Activated naive CD4-positive, alpha-beta T cell treated with anti-CD3 and anti-CD28 coated beads, Interleukin-2, amount 50 U/mL, for 72 hours (primary cell): ENCODE measurements at regions not wholly inside any gene's neighbourhood (a gene's known extent, or its start where the extent isn't known, plus 50 kb on each side); places are given as distances from the start of the nearest gene placed in this dataset.
"Not testable (repeated sequence)": the region's sequence is repeated elsewhere in the genome, so short reads cannot be mapped to it uniquely, and the experiment has no call there.

Experiments used
- ATAC-seq, 2 donors: fragments of 150-1000 bp; cut with Tn5 transposase; 2 replicates each; pipeline ENCODE4 v1.10.0; 2021; ENCODE audit warnings: mild to moderate bottlenecking in 2 of 2, moderate library complexity in 2 of 2
- DNase-seq, 2 donors: peaks; one replicate each; pipeline ENCODE4 v3.0.0; 2021 to 2022; ENCODE audit warnings: low spot score in 2 of 2
- H3K27ac Mint-ChIP-seq, 2 donors: one replicate each; pipeline ENCODE4 v1.8.0; 2022; ENCODE audit warnings: mild to moderate bottlenecking in 2 of 2, mixed read lengths in 2 of 2
- H3K36me3 Mint-ChIP-seq, 2 donors: one replicate each; pipeline ENCODE4 v1.8.0; 2022; ENCODE audit warnings: mixed read lengths in 2 of 2
- H3K9me3 Mint-ChIP-seq, 2 donors: one replicate each; pipeline ENCODE4 v1.8.0; 2022; ENCODE audit warnings: mixed read lengths in 2 of 2

- DNase-seq: no peak
- ATAC-seq: no peak
- no peak overlapping the region for H3K27ac Mint-ChIP-seq
- no peaks in the 10 kb centered on the region for H3K36me3 Mint-ChIP-seq
- H3K9me3 Mint-ChIP-seq: no peaks in the 10 kb centered on the region
Measured at GRCh38 chr16:25413975-25414374, 156.3 kb upstream of the ZKSCAN2 start.

GRCh38 chr16:25413133-25413532 lies 155.5 kb upstream of the ZKSCAN2 start:
- DNase-seq: no peak
- Mint-ChIP-seq H3K9me3 (no peaks in the 10 kb centered on the region), H3K27ac (no peak overlapping the region), H3K36me3 (no peaks in the 10 kb centered on the region)
- ATAC-seq: no peak

- Mint-ChIP-seq H3K27ac (no peak overlapping the region), H3K9me3 (no peaks in the 10 kb centered on the region), H3K36me3 (no peaks in the 10 kb centered on the region)
- DNase-seq (no peak), ATAC-seq (no peak)
Measured at GRCh38 chr16:25411396-25412081, 153.9 kb upstream of the ZKSCAN2 start.

- Mint-ChIP-seq H3K27ac (no peak overlapping the region), H3K9me3 (peaks cover 0 to 4% of the 10 kb centered on the region in 2 donors), H3K36me3 (peaks cover 0 to 7% of the 10 kb centered on the region in 2 donors)
- DNase-seq: no peak
- no peak for ATAC-seq
Measured at GRCh38 chr16:25403852-25404251, 146.2 kb upstream of the ZKSCAN2 start.

- no peak for DNase-seq
- H3K27ac Mint-ChIP-seq: no peak overlapping the region
- no peak for ATAC-seq
- peaks cover 13 to 22% of the 10 kb centered on the region in 2 donors for H3K9me3 Mint-ChIP-seq
- H3K36me3 Mint-ChIP-seq: no peaks in the 10 kb centered on the region
Measured at GRCh38 chr16:25395528-25395927, 137.9 kb upstream of the ZKSCAN2 start.

- peak; percentile 50 to 61 for ATAC-seq
Measured at GRCh38 chr16:25390761-25391160, 133.1 kb upstream of the ZKSCAN2 start.

GRCh38 chr16:25374556-25374955 lies 116.9 kb upstream of the ZKSCAN2 start:
- Mint-ChIP-seq H3K9me3 (no peaks in the 10 kb centered on the region), H3K27ac (no peak overlapping the region), H3K36me3 (no peaks in the 10 kb centered on the region)
- ATAC-seq (no peak), DNase-seq (no peak)

More at GRCh38 chr16:25390761-25391160, 133.1 kb upstream of the ZKSCAN2 start:
- no peak for DNase-seq
- no peak overlapping the region for H3K27ac Mint-ChIP-seq
- no peaks in the 10 kb centered on the region for H3K36me3 Mint-ChIP-seq
- peaks cover 5 to 9% of the 10 kb centered on the region in 2 donors for H3K9me3 Mint-ChIP-seq

GRCh38 chr16:25372716-25373115 lies 115.1 kb upstream of the ZKSCAN2 start:
- Mint-ChIP-seq H3K9me3 (peaks cover 3 to 5% of the 10 kb centered on the region in 2 donors), H3K36me3 (peaks cover 0 to 4% of the 10 kb centered on the region in 2 donors), H3K27ac (no peak overlapping the region)
- ATAC-seq: no peak
- DNase-seq: no peak

GRCh38 chr16:25371342-25371741 lies 113.7 kb upstream of the ZKSCAN2 start:
- no peak overlapping the region for H3K27ac Mint-ChIP-seq
- ATAC-seq (no peak), DNase-seq (no peak)
- H3K9me3 Mint-ChIP-seq: peaks cover 3 to 5% of the 10 kb centered on the region in 2 donors
- peaks cover 0 to 4% of the 10 kb centered on the region in 2 donors for H3K36me3 Mint-ChIP-seq

GRCh38 chr16:25370541-25370940 lies 112.9 kb upstream of the ZKSCAN2 start:
- no peak for ATAC-seq
- H3K27ac Mint-ChIP-seq: no peak overlapping the region
- peaks cover 0 to 4% of the 10 kb centered on the region in 2 donors for H3K36me3 Mint-ChIP-seq
- no peak for DNase-seq
- H3K9me3 Mint-ChIP-seq: peaks cover 3 to 5% of the 10 kb centered on the region in 2 donors

GRCh38 chr16:25367773-25368524 lies 110.3 kb upstream of the ZKSCAN2 start:
- Mint-ChIP-seq H3K27ac (no peak overlapping the region), H3K9me3 (peaks cover 5% of the 10 kb centered on the region in 2 donors), H3K36me3 (peaks cover 0 to 4% of the 10 kb centered on the region in 2 donors)
- no peak for ATAC-seq
- no peak for DNase-seq

- no peak for ATAC-seq
- no peak for DNase-seq
- Mint-ChIP-seq H3K27ac (no peak overlapping the region), H3K36me3 (peaks cover 0 to 4% of the 10 kb centered on the region in 2 donors), H3K9me3 (peaks cover 5 to 7% of the 10 kb centered on the region in 2 donors)
Measured at GRCh38 chr16:25366078-25366477, 108.4 kb upstream of the ZKSCAN2 start.

- not testable (repeated sequence) for ATAC-seq, H3K27ac Mint-ChIP-seq, DNase-seq, H3K36me3 Mint-ChIP-seq, H3K9me3 Mint-ChIP-seq
Measured at GRCh38 chr16:25359516-25359915, 101.9 kb upstream of the ZKSCAN2 start.

- DNase-seq (no peak), ATAC-seq (no peak)
- H3K9me3 Mint-ChIP-seq: no peaks in the 10 kb centered on the region
- no peak overlapping the region for H3K27ac Mint-ChIP-seq
- H3K36me3 Mint-ChIP-seq: no peaks in the 10 kb centered on the region
Measured at GRCh38 chr16:25344006-25344405, 86.4 kb upstream of the ZKSCAN2 start.

GRCh38 chr16:25340973-25341372 lies 83.3 kb upstream of the ZKSCAN2 start:
- no peak overlapping the region for H3K27ac Mint-ChIP-seq
- no peaks in the 10 kb centered on the region for H3K36me3 Mint-ChIP-seq
- no peak for DNase-seq
- ATAC-seq: no peak
- no peaks in the 10 kb centered on the region for H3K9me3 Mint-ChIP-seq

GRCh38 chr16:25317732-25318316 lies 60.2 kb upstream of the ZKSCAN2 start:
- Mint-ChIP-seq H3K9me3 (peaks cover 12 to 17% of the 10 kb centered on the region in 2 donors), H3K27ac (no peak overlapping the region), H3K36me3 (peaks cover 0 to 4% of the 10 kb centered on the region in 2 donors)
- ATAC-seq (no peak), DNase-seq (no peak)

- Mint-ChIP-seq H3K9me3 (peaks cover 23 to 24% of the 10 kb centered on the region in 2 donors), H3K27ac (no peak overlapping the region), H3K36me3 (peaks cover 6 to 29% of the 10 kb centered on the region in 2 donors)
- DNase-seq (no peak), ATAC-seq (no peak)
Measured at GRCh38 chr16:25311950-25312349, 54.3 kb upstream of the ZKSCAN2 start.
